PFSK-1 (cell line): ENCODE measurements at regions not wholly inside any gene's neighbourhood (a gene's known extent, or its start where the extent isn't known, plus 50 kb on each side); places are given as distances from the start of the nearest gene placed in this dataset.

Experiments
- POLR2AphosphoS5 ChIP-seq: IDR thresholded peaks from 2 replicates; pipeline ENCODE4 v1.6.1; 2012; ENCODE audit warnings: low read depth, mild to moderate bottlenecking, control low read depth, low read length, moderate library complexity
- REST ChIP-seq, 2 experiments: IDR thresholded peaks; 2 replicates each; pipeline versions ENCODE4 v1.6.1 to v1.8.0; 2011 to 2012; ENCODE audit warnings: low read depth in 2 of 2, low read length in 2 of 2, control low read depth in 1 of 2, inconsistent platforms in 1 of 2, mild to moderate bottlenecking in 1 of 2, moderate library complexity in 1 of 2; ENCODE audit not compliant: insufficient read depth in 1 of 2
- SIN3A ChIP-seq: IDR thresholded peaks from 2 replicates; pipeline ENCODE4 v1.6.1; 2012; ENCODE audit warnings: mild to moderate bottlenecking, low read length, moderate library complexity, borderline replicate concordance; ENCODE audit not compliant: insufficient read depth

- TF ChIP-seq POLR2AphosphoS5, result no peak
- no peak for TF ChIP-seq REST (IDR thresholded peaks at IDR 0.05; ENCODE audit: insufficient read depth in 1 of 2, low read depth in 2 of 2, low read length in 2 of 2)
- TF ChIP-seq SIN3A, result no peak
Measured at GRCh38 chr6:145375502-145375901, 359.8 kb downstream of the EPM2A start.
